DOHH2 (cell line): ENCODE measurements at regions not wholly inside any gene's neighbourhood (a gene's known extent, or its start where the extent isn't known, plus 50 kb on each side); places are given as distances from the start of the nearest gene placed in this dataset.
A peak's percentile ranks its signal among the peaks of the same experiment; 100 is the strongest.

Experiments used
- H3F3A ChIP-seq: fragments of 200-600 bp; sonication (generic), shearing (Covaris generic); 2 replicates; pipeline ENCODE4 v1.6.0; 2016; ENCODE audit warnings: antibody characterized with exemption, mild to moderate bottlenecking; ENCODE audit not compliant: control insufficient read depth, insufficient read depth
- H3K27ac ChIP-seq: fragments of 200-600 bp; sonication (generic); 2 replicates; pipeline ENCODE4 v1.5.1; 2014; ENCODE audit warnings: low read depth, mild to moderate bottlenecking, low read length, moderate library complexity
- H3K27me3 ChIP-seq: fragments of 200-600 bp; sonication (generic); 2 replicates; pipeline ENCODE4 v1.6.1; 2014; ENCODE audit warnings: mild to moderate bottlenecking, low read length, mixed read lengths; ENCODE audit not compliant: control insufficient read depth
- H3K36me3 ChIP-seq: fragments of 200-600 bp; sonication (generic); 2 replicates; pipeline ENCODE4 v1.6.1; 2014; ENCODE audit warnings: mild to moderate bottlenecking, low read length, moderate library complexity, mixed read lengths; ENCODE audit not compliant: control insufficient read depth
- H3K4me1 ChIP-seq: fragments of 200-600 bp; sonication (generic); 2 replicates; pipeline ENCODE4 v1.6.1; 2014; ENCODE audit warnings: mild to moderate bottlenecking, low read length, mixed read lengths; ENCODE audit not compliant: control insufficient read depth
- H3K4me2 ChIP-seq: fragments of 200-600 bp; sonication (generic); 2 replicates; pipeline ENCODE4 v1.6.0; 2014; ENCODE audit warnings: mild to moderate bottlenecking, low read length, moderate library complexity
- H3K4me3 ChIP-seq: fragments of 200-600 bp; sonication (generic); 2 replicates; pipeline ENCODE4 v1.5.1; 2014; ENCODE audit warnings: mild to moderate bottlenecking, low read length, mixed read lengths
- H3K79me2 ChIP-seq: fragments of 200-600 bp; sonication (generic); 2 replicates; pipeline ENCODE4 v1.6.1; 2014; ENCODE audit warnings: mild to moderate bottlenecking, low read length, mixed read lengths; ENCODE audit not compliant: control insufficient read depth
- H3K9me2 ChIP-seq: fragments of 200-600 bp; sonication (generic); replicated peaks from 2 replicates; pipeline ENCODE4 v1.6.1; 2014; ENCODE audit warnings: mild to moderate bottlenecking, low read length, mixed read lengths; ENCODE audit not compliant: control insufficient read depth
- H3K9me3 ChIP-seq: fragments of 200-600 bp; sonication (generic); 2 replicates; pipeline ENCODE4 v1.6.1; 2014; ENCODE audit warnings: antibody characterized with exemption, low read length, mixed read lengths; ENCODE audit not compliant: control insufficient read depth, insufficient read depth
- H4K20me1 ChIP-seq: fragments of 200-600 bp; sonication (generic); 2 replicates; pipeline ENCODE4 v1.6.0; 2014; ENCODE audit warnings: low read depth, mild to moderate bottlenecking, antibody characterized with exemption, low read length, moderate library complexity; ENCODE audit not compliant: control insufficient read depth, insufficient read depth
- EZH2phosphoT487 ChIP-seq: fragments of 200-600 bp; sonication (generic); IDR thresholded peaks from 2 replicates; pipeline ENCODE4 v1.6.1; 2017; ENCODE audit warnings: borderline replicate concordance, mild to moderate bottlenecking, antibody characterized with exemption, low read length, moderate library complexity, mixed read lengths
- TF ChIP-seq, protein P1 (sequence below): fragments of 200-600 bp; sonication (generic); IDR thresholded peaks from one replicate; pipeline ENCODE4 v1.5.1; 2014; ENCODE audit warnings: antibody characterized with exemption, mild to moderate bottlenecking, low read depth, low read length; ENCODE audit not compliant: poor library complexity, severe bottlenecking

DNA sequence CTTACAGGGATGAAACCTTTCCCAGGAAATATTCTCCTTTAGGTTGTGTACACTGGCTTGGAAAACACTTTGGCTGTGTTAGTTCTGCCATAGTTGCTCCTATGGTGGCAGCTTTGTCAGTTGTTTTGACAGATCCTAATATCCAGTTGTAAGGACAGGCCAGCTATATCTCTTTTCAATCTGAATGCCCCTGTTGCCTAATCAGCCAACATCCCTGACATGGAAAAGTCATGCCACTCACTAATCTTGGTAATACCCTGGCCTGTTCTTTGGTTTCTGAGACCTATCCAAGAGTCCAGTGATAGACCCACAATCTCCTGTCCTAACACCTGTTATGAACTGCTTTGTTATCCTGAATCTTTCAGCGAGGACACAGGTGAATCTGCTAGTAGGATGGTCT, 148.8 kb downstream of the MRPL39 start:
- Histone ChIP-seq H3K9me3 (peaks cover 18% of the 10 kb centered on the region; the same call in 1 of the 2 replicates), H3K36me3 (peaks cover 6% of the 10 kb centered on the region), H3F3A (no peaks in the 10 kb centered on the region), H4K20me1 (no peaks in the 10 kb centered on the region), H3K4me3 (no peak overlapping the region), H3K27me3 (no peaks in the 10 kb centered on the region), H3K9me2 (no peaks in the 10 kb centered on the region), H3K79me2 (no peaks in the 10 kb centered on the region), H3K4me2 (no peak overlapping the region), H3K4me1 (peaks cover 34% of the 10 kb centered on the region), H3K27ac (no peak overlapping the region)
- TF ChIP-seq, protein P1, sequence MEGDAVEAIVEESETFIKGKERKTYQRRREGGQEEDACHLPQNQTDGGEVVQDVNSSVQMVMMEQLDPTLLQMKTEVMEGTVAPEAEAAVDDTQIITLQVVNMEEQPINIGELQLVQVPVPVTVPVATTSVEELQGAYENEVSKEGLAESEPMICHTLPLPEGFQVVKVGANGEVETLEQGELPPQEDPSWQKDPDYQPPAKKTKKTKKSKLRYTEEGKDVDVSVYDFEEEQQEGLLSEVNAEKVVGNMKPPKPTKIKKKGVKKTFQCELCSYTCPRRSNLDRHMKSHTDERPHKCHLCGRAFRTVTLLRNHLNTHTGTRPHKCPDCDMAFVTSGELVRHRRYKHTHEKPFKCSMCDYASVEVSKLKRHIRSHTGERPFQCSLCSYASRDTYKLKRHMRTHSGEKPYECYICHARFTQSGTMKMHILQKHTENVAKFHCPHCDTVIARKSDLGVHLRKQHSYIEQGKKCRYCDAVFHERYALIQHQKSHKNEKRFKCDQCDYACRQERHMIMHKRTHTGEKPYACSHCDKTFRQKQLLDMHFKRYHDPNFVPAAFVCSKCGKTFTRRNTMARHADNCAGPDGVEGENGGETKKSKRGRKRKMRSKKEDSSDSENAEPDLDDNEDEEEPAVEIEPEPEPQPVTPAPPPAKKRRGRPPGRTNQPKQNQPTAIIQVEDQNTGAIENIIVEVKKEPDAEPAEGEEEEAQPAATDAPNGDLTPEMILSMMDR, result no peak
- TF ChIP-seq EZH2phosphoT487, result no peak

DNA sequence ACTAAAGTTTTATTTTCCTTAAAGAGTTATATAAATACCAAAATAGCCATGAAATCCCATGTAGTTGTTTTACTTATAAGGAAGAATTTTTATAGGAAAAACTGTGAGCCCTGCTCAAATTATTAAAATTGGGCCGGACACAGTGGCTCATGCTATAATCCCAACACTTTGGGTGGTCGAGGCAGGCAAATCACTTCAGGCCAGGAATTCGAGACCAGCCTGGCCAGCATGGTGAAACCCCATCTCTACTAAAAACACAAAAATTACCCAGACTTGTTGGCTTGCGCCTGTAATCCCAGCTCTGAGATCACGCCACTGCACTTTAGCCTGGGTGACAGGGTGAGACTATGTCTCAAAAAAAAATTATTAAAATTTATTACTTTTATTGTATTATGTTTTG, 149.3 kb downstream of the MRPL39 start:
- Histone ChIP-seq H3K79me2 (no peaks in the 10 kb centered on the region), H3K36me3 (peaks cover 6% of the 10 kb centered on the region), H3K27me3 (no peaks in the 10 kb centered on the region), H3K4me1 (peaks cover 34% of the 10 kb centered on the region), H3K9me2 (no peaks in the 10 kb centered on the region), H3K9me3 (peaks cover 18% of the 10 kb centered on the region; the same call in 1 of the 2 replicates), H3F3A (no peaks in the 10 kb centered on the region), H4K20me1 (no peaks in the 10 kb centered on the region), H3K4me2 (no peak overlapping the region), H3K4me3 (no peak overlapping the region), H3K27ac (no peak overlapping the region)
- TF ChIP-seq EZH2phosphoT487, result no peak
- TF ChIP-seq, protein P1, result no peak

DNA sequence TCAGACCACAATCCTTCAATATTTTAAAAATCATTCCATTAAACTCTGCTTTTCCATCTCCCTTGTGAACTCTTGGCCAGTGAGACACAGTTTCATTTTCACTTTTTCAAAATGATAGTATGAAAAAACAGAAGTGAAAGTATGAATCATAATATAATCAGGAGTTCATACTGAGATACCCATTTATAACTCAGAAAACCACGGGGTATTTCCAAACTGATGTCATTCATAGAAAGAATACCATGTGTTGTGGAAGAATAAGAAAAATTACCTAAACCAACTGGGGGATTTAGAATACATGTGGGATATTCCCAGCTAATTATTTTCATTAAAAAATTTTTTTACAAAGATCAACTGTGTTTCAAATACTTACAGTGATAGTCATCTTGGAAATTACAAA, 149.9 kb downstream of the MRPL39 start:
- Histone ChIP-seq H3K4me3 (no peak overlapping the region), H3K79me2 (no peaks in the 10 kb centered on the region), H3K27me3 (no peaks in the 10 kb centered on the region), H4K20me1 (no peaks in the 10 kb centered on the region), H3K9me2 (no peaks in the 10 kb centered on the region), H3K27ac (no peak overlapping the region), H3K36me3 (peaks cover 6% of the 10 kb centered on the region), H3K9me3 (peaks cover 18% of the 10 kb centered on the region; the same call in 1 of the 2 replicates), H3K4me2 (peak overlapping the region; percentile 13), H3F3A (no peaks in the 10 kb centered on the region), H3K4me1 (peaks cover 34% of the 10 kb centered on the region)
- no peak for TF ChIP-seq EZH2phosphoT487
- TF ChIP-seq, protein P1, result no peak

DNA sequence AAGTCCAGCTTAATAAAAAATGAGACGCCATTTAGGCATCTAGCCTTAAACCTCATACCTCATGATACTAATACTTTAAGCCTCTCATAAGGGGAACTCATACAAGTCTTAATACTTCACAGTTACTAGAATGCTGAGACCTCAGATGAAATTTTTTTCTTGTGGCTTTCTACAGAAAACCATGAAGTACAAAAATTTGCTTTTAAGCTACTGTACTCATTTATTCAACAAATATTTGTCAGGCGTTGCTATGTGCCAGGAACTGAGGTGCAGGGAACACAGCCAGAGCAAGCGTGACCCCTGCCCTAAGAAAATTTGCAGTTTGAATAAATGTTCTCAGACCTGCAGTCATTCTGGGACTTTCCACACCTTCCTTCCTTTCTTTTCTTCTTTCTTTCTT, 150.6 kb downstream of the MRPL39 start:
- Histone ChIP-seq H3K36me3 (peaks cover 6% of the 10 kb centered on the region), H3K4me3 (no peak overlapping the region)
- no peak for TF ChIP-seq EZH2phosphoT487
- TF ChIP-seq, protein P1, result no peak

More for the DNA sequence above, 150.6 kb downstream of the MRPL39 start:
- H4K20me1 ChIP-seq, result no peaks in the 10 kb centered on the region
- no peak overlapping the region for H3K27ac ChIP-seq
- peaks cover 34% of the 10 kb centered on the region for H3K4me1 ChIP-seq
- peak overlapping the region; percentile 10; the same call in 1 of the 2 replicates for H3K4me2 ChIP-seq
- H3K79me2 ChIP-seq, result no peaks in the 10 kb centered on the region
- no peaks in the 10 kb centered on the region for H3K9me2 ChIP-seq
- peaks cover 18% of the 10 kb centered on the region; the same call in 1 of the 2 replicates for H3K9me3 ChIP-seq
- no peaks in the 10 kb centered on the region for H3K27me3 ChIP-seq
- H3F3A ChIP-seq, result no peaks in the 10 kb centered on the region
